ENCODE measurements at regions not wholly inside any gene's neighbourhood (a gene's known extent, or its start where the extent isn't known, plus 50 kb on each side); places are given as distances from the start of the nearest gene placed in this dataset.

- no peak for TF ChIP-seq CTCF (conservative IDR thresholded peaks at IDR 0.05; ENCODE audit: low read depth, low read length)
- no peak for TF ChIP-seq EZH2 (IDR thresholded peaks at IDR 0.05; ENCODE audit: borderline replicate concordance, low read depth, low read length, poor library complexity, severe bottlenecking)
Measured at GRCh38 chr18:44543387-44543786, 137.3 kb upstream of the SETBP1 start.

Data from A673 (cell line).